Stimulated activated CD4-positive, alpha-beta T cell treated with anti-CD3 and anti-CD28 coated beads, Interleukin-12 subunit alpha, Interleukin-12 subunit beta, amount 100 ng/mL, for 48 hours (primary cell): ENCODE measurements at regions not wholly inside any gene's neighbourhood (a gene's known extent, or its start where the extent isn't known, plus 50 kb on each side); places are given as distances from the start of the nearest gene placed in this dataset.
"Not testable (repeated sequence)": the region's sequence is repeated elsewhere in the genome, so short reads cannot be mapped to it uniquely, and the experiment has no call there.

ENCODE experiments used
- DNase-seq, 3 donors: peaks; one replicate each; pipeline ENCODE4 v3.0.0-alpha.2; 2020; ENCODE audit warnings: low read depth in 2 of 3, low spot score in 1 of 3

DNA sequence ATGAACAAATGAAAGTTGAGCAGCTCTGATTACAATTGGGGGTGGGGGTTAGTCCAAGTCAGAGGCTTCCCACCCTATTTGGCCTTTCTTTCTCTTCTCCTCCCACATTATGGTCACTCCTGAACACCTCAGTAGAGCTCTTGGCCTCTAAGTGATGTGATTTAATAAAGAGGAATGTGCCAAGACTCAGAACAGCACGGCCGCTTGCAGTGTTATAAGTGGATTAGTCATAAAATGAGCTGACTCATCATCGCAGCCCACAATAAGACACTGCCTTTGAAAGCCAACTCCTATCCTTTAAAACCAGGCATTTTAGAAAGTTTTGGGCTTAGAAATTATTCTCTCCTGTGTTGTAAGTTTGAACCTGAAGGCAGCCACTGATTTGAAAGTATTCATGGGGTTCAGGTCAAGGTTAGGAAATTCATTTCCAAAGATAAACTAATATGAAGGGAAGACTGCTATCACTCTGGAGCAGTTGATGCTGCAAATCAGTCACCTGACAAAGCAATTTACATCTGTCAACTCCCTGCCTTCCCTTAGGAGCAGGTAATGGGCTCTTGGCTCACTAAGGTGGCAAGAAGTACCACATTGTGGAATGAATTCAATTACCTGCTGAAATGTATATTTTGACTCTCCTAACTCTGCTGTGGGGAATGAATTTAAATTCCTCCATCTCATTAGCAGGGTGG, 283.6 kb upstream of the NMUR2 start:
- DNase-seq: no peak

DNA sequence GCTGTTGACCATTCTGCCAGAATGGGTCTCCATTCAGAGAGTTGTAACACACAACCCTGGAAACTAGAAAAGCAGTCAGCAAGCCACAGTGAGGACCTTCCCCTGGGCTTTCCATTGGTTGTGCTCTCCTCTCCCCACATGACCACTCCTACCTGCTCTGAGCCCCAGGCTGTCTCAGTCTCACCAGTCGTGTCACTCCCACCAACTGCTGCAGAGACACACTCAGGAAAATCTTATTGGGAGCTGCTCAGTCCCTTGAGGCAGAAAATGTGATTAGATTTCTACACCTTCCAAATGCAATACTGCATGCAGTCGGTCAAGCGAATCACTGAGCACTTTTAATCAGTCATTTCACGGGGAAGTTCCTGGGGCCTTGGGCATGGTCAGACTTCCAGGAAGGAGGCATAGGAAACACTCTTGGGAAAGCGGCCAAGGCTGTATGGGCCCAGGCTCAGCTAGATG, 284.2 kb upstream of the NMUR2 start:
- no peak for DNase-seq

DNA sequence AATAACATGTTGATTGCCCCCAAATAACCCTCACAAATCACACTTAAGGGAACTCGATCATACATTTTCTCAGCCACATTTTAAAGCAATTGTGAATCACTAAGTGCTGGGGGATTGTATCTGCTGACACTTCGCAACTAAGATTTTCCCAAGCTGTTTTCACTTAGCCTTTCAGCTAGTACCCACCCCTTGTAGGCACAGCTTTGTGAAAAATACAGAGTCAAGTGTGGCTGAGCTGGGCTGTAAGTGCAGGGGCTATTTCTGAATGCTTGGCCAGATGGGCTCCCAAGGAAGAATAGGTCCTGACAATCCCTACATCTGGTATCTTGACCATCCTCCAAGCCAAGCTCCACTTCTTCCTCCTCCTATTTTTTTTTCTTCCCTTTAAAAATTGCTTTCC, 289.2 kb upstream of the NMUR2 start:
- DNase-seq: no peak

DNA sequence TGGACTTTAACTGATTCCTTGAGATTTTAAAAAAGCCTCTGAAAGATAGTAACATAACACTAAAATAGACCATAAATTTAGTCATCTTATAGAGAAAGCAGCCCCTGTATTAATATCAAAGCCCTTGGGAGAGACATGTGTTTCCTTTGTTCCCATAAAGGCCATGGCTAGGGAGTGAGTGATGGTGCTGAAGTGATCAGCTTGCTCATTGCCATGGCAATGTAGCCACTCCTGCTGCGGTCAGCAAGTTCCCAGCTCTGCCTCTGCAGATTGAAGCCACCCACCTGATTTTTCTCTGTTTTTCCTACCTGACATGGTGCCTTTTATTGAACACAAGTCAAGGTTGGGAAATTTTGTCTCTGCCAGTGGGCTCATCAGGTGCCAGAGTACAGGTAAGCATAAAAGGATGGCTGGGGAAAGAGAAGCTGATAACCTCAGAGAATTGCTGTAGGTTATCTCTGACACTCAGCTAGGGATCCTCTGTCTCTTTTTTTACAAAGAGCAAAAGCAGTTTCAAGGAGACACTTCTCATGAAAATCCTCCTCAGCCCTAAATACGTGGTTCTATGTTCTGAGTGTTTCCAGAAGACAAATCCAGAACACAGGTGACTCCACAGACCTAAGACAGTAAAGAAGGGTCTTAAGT, 296.3 kb upstream of the NMUR2 start:
- no peak for DNase-seq

DNA sequence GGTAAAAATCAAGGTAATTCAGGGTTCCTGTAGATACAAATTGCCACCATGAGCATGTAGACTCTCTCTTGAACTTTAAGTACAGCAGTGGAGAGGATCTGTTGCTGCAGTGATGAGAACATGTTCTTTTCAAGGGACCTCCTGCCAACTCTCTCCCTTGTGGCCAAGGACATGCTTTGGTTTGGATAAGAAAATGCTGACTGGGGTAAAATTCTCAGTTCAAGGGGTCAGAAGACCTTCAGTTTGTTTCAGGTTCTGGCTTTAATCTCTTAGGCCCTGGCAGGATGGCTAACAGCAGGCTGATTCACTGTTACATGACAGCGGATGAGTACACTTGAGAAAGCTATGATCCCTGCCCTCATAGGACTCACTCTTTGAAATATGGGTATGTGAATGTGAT, 299.2 kb upstream of the NMUR2 start:
- DNase-seq: no peak

DNA sequence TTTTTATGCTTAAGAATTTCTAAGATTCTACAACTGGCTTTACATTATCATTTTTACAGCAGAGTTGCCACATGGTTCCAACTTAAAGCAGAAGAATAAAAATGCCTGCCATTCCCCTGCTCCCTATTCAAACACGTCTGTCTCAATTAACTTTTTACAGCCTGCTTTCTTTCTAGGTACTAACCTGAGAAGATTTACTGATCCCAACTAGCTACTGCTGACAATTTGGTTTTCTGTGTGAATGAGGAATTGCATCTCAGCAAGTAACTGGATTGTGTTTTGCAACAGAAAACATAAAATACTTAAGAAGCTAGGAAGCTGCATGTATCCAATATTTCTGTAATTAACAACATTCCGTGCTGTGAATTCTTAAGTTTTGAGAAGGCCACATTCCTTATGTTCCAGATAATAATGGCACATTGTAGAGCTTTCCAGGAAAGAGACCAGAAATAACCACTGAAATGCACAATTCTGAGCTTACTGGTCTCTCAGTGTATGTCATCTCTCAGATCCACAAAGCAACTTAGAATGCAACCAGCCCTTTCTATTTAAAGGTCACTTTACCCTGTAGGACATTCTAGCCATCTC, 306.8 kb upstream of the NMUR2 start:
- DNase-seq: no peak

DNA sequence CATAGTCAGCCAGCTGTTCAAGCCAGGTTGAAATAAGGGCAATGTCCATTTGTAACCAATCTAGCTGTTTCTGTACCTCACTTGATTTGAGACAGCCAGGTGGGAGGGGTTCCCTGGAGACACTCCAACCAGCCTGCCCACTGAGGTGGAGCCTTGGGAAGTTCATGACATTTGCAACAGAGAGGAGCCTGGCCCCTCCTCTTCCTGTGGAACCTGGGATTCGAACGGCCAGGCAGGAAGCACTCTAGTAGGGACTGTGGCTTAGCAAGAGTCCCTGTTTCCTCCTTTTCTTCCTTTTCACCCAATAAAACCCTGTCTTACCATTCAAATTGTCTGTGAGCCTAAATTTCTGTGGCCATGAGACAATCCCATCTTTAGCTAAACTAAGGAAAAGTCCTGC, 312.3 kb upstream of the NMUR2 start:
- no peak for DNase-seq

DNA sequence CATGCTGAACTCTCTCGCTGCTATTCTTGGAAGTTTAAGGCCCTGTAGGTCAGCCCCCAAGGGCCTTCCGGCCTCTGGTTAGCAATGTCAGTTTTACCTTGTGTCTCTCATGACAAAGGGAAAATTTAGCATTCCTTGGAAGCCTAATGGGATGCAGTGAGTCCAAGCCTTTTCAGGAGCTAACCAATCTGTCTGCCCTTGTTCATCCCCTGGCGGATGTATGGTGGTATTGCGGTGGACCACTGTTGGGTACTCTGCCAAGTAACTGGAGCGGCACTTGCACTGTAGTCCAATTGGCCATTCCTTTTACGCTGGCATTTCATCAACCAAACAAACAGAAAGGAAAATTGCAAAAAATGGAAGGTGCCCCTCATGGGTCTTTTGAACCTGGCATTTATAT, 318.4 kb upstream of the NMUR2 start:
- DNase-seq: no peak

DNA sequence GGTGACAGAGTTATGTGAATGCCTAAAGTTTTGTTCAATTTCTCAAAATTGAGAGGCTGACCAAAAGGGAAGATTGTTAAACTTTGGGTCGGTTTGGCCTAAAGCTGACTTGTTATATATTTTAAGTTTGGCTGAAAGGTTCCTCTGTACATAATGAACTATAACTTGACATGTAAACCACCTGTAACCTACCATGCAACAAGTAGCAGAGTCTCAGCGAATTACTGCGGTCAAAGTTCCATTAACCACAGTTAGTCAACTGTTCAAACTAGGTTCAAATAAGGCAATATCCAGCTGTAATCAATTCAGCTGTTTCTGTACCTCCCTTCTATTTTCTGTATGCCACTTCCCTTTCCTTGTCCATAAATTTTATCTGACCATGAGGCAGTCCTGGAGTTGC, 325.1 kb upstream of the NMUR2 start:
- no peak for DNase-seq

DNA sequence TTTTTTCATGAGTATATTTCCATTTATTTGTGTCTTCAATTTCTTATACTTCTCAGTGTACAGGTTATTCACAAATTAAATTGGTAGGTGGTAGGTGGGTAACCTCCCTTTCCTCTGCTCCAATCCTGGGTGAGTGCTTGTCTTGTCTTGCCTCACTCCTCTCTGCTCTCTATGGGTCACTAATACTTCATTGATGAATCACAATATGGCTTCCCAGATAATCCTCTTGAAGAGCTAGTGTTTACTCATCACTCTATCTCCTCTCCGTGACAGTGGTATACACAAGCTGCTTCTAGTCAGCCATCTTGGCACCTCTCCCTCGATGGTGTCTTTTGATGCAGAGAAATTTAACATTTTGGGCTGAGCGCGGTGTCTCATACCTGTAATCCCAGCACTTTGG, 331.8 kb upstream of the NMUR2 start:
- no peak for DNase-seq

DNA sequence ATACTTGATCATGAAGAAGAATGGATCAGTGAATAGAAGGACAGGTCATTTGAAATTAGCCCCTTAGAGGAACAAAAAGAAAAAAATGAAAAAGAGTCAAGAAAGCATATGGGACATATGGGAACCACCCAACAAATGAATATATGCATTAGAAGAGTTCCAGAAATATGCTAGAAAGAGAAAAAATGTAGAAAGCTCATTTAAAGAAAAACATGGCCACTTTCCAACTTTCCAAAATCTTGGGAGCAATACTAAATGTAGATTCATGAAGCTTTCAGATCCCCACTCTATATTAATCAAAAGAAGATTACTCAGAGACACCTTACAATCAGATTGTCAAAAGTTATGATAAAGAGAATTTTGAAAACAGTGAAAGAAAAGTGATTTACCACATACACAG, 334.8 kb upstream of the NMUR2 start:
- no peak for DNase-seq

DNA sequence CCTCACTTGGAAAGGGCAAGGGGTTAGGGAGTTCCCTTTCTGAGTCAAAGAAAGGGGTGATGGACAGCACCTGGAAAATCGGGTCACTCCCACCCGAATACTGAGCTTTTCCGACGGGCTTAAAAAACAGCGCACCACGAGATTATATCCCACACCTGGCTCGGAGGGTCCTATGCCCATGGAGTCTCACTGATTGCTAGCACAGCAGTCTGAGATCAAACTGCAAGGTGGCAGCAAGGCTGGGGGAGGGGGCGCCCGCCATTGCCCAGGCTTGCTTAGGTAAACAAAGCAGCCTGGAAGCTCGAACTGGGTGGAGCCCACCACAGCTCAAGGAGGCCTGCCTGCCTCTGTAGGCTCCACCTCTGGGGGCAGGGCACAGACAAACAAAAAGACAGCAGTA, 336.0 kb upstream of the NMUR2 start:
- DNase-seq: not testable (repeated sequence)

DNA sequence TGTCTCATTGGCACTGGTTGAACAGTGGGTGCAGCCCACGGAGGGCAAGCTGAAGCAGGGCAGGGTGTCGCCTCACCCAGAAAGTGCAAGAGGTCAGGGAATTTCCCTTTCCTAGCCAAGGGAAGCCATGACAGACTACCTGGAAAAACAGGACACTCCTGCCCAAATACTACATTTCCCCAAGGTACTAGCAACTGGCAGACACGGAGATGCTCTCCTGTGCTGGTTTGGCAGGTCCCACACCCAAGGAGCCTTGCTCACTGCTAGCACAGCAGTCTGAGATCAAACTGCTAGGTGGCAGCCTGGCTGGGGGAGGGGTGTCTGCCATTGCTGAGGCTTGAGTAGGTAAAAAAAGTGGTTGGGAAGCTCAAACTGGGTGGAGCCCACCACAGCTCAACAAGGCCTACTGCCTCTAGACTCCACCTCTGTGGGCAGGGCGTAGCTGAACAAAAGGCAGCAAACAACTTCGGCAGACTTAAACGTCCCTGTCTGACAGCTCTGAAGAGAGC, 382.7 kb upstream of the NMUR2 start:
- not testable (repeated sequence) for DNase-seq

DNA sequence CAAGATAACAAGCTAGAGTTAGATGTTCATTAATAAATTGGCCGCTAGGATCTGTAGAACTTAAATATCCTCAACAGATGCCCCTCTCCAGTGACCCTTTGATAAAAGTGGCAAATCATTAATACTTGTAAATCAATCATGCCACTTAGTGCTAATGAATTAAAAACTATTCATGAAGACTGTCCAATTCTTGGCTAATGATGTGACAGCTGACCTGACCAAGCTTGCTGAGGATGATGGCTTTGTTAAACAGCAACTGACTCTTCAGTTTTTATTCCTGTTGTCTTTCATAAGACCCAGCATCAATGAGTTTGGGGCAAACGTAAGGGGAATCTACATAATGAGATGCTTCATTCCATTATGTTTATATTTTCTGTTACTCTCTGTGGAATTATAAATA, 396.8 kb upstream of the NMUR2 start:
- no peak for DNase-seq

DNA sequence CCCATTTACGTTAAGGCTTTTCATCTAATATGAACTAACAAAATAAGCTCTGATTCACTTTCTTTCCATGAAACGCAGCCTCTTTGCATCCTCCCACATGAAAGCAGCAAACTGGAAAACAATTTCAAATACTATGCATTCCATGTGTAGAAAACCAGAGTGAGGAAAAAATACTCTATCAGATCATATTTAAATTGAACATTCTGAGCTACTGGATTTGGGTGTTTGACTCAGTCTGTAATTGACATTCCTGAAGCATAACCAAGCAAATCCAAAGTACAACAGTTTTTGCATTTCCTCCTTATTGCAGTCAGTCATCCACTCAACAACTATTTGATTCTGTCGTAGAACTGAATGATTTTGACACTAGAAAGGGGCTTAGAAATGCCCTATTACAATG, 399.1 kb upstream of the NMUR2 start:
- no peak for DNase-seq

DNA sequence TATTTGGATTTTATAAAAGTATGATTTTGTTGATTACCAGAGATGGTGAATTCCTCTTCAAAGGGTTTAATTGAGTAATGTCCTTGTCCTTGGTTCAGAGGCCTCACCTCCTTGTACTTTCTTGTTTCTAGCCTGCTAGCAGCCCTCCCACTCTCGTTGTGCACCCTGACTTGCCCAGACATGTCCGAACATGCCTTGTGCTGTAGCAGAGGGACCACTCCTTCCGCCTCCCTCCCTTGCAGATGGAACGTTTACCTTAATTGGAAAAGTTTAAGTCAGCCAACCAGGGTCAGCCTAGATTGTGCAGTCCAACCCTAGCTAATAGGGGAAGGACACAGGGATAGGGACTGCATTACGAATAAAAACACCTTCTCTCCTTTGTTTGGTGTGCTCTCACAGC, 406.9 kb upstream of the NMUR2 start:
- DNase-seq: no peak

DNA sequence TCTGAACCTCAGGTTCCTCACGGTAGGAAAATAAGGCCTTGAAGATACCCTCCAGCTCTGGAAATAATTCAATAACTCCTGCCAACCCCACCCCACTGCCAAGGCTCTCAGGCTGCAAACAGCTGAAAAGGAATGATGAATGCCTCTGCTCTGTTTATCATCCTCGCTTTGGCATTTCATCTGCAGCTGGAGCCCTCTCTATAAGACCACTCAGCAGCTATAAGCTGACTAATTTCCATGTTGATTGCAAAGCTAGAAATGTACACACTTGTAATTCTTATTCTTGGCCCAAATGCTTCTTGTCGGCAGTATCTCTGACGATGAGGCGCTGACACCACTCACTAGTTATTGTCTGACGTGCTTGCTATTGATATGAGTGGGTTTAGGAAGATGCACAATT, 408.4 kb upstream of the NMUR2 start:
- no peak for DNase-seq

DNA sequence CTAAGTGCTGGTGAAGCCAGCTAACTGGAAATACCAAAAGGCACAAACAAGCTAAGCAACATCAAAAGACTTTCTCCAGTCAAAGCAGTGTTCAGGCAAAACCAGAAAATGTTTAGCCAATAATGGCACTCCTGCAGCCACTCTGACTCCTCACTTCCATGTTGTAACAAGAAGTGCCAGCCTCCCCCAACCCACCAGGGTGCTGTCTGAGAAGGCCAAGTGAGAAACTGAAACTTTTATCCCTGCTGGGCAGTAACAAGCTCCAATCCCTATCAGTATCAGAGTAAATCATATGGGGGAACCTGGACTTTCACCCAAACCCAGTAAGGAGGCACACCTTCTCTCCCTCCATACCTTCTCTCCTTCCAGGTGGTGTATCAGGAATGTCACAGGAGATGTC, 414.8 kb upstream of the NMUR2 start:
- no peak for DNase-seq

DNA sequence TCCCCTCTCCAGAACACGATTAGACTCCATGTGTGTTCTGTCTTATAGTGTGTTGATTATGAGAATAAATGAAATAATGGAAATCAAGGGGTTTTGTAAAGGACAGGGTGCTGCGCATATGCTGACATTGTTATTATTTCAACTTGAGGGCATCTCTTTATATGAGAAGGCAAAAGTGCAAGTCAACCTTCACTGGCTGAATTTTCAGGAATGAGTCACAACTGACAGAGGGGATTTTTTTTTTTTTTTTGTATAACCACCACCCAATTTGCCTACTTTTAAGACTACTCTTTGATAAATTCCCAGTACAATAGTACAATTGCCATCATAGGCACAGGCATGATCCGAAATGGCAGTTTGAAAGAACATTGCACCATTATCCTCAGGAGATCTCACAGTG, 419.2 kb upstream of the NMUR2 start:
- DNase-seq: no peak

DNA sequence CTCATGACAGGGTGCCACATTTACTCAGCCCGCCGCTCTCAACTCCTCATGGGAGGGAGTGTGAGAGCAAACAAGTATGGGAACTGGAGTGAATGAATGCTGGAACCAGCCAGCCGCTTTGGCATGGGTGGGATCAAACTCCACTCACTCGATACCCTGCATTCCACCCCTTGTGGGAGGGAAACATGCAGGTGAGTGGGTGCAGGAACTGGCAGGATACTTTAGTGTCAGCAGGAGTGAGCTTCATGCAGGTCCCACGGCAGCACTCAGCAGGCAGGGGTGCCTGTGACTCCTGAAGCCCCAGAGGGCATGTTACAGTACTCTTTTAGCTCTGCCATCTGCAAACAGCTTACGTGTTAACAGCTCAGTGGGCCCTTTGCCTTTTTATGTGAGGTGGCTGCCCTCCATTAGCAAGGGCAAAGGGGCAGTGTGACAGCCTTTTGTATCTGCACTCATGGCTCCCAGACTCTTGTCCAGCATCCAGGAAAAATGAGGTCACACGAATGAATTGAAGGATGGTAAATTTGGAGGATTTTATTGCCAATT, 433.2 kb upstream of the NMUR2 start:
- no peak for DNase-seq

DNA sequence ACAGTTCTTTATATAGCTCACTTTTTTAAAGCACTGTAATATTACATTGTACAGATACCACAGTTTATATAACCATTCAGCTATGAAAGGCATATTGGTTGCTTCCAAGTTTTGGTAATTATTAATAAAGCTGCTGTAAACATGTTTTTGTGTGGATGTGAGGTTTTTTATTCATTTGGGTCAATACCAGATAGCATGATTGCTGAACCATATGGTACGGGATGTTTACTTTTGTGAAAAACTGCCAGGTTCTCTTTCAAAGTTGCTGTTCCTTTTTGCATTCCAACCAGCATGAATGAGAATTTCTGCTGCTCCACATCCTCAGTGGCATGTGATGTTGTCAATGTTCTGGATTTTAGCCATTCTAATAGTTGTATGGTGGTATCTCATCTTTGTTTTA, 439.6 kb upstream of the NMUR2 start:
- no peak for DNase-seq

DNA sequence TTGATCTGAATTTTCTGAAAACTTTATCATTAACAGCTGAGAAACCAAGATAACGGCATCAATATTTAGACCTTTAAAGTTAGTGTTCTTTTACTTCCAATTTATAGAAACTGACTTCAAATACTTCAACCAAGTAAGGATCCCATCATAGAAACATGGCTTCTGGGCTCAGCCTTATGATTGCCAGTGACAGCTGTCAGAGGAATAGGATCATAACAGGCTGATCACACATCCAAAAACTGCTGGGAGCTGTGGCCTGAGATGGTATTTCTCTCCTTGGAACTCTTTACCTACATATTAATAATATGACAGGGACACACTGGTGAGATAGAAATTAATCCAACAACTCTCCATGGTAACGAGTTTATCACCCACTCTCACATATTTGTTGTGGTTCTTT, 448.3 kb upstream of the NMUR2 start:
- no peak for DNase-seq
